GM23248 (cell line): ENCODE measurements at regions not wholly inside any gene's neighbourhood (a gene's known extent, or its start where the extent isn't known, plus 50 kb on each side); places are given as distances from the start of the nearest gene placed in this dataset.

Experiments
- DNase-seq: peaks from one replicate; pipeline ENCODE4 v3.0.0-alpha.2; 2015
- H2AFZ ChIP-seq: fragments of 200-600 bp; sonication (generic); 2 replicates; pipeline ENCODE4 v1.6.1; 2016; ENCODE audit warnings: antibody characterized with exemption
- H3F3A ChIP-seq: fragments of 200-600 bp; sonication (generic); 2 replicates; pipeline ENCODE4 v1.6.1; 2016; ENCODE audit warnings: mild to moderate bottlenecking, antibody characterized with exemption, mixed run types; ENCODE audit not compliant: insufficient read depth
- H3K27ac ChIP-seq: fragments of 200-600 bp; sonication (generic); 2 replicates; pipeline ENCODE4 v1.5.1; 2016; ENCODE audit warnings: mild to moderate bottlenecking
- H3K27me3 ChIP-seq: fragments of 200-600 bp; sonication (generic); replicated peaks from 2 replicates; pipeline ENCODE4 v1.6.1; 2016; ENCODE audit warnings: mild to moderate bottlenecking; ENCODE audit not compliant: insufficient read depth
- H3K36me3 ChIP-seq: fragments of 200-600 bp; sonication (generic); 2 replicates; pipeline ENCODE4 v1.6.1; 2016; ENCODE audit warnings: low read depth, mild to moderate bottlenecking
- H3K4me1 ChIP-seq: fragments of 200-600 bp; sonication (generic); 2 replicates; pipeline ENCODE4 v1.6.1; 2016; ENCODE audit warnings: mild to moderate bottlenecking; ENCODE audit not compliant: insufficient read depth
- H3K4me2 ChIP-seq: fragments of 200-600 bp; sonication (generic); one replicate; pipeline ENCODE4 v1.6.1; 2016; ENCODE audit warnings: mild to moderate bottlenecking; ENCODE audit not compliant: unreplicated experiment
- H3K4me3 ChIP-seq: fragments of 200-600 bp; sonication (generic); 2 replicates; pipeline ENCODE4 v1.5.1; 2016; ENCODE audit warnings: mild to moderate bottlenecking
- H3K79me2 ChIP-seq: fragments of 200-600 bp; sonication (generic); 2 replicates; pipeline ENCODE4 v1.6.1; 2016; ENCODE audit warnings: mild to moderate bottlenecking; ENCODE audit not compliant: insufficient read depth
- H3K9ac ChIP-seq: fragments of 200-600 bp; sonication (generic); 2 replicates; pipeline ENCODE4 v1.6.1; 2016; ENCODE audit warnings: mild to moderate bottlenecking
- H3K9me2 ChIP-seq: fragments of 200-600 bp; sonication (generic); 2 replicates; pipeline ENCODE4 v1.6.1; 2016; ENCODE audit warnings: mixed run types, mild to moderate bottlenecking, moderate library complexity; ENCODE audit not compliant: insufficient read depth
- H3K9me3 ChIP-seq: fragments of 200-600 bp; sonication (generic); one replicate; pipeline ENCODE4 v1.6.1; 2017; ENCODE audit warnings: low read depth
- H4K20me1 ChIP-seq: fragments of 200-600 bp; sonication (generic); 2 replicates; pipeline ENCODE4 v1.6.0; 2016; ENCODE audit not compliant: insufficient read depth
- EZH2 ChIP-seq: fragments of 200-600 bp; sonication (generic); IDR thresholded peaks from 2 replicates; pipeline ENCODE4 v1.6.1; 2018; ENCODE audit warnings: antibody characterized with exemption, mild to moderate bottlenecking; ENCODE audit not compliant: insufficient read depth, poor library complexity, severe bottlenecking
- EZH2phosphoT487 ChIP-seq: fragments of 200-600 bp; sonication (generic); IDR thresholded peaks from 2 replicates; pipeline ENCODE4 v1.6.1; 2018; ENCODE audit warnings: antibody characterized with exemption, moderate library complexity, mild to moderate bottlenecking, low read depth; ENCODE audit not compliant: insufficient read depth
- WGBS, 2 experiments: methylation state at CpG; one replicate each; pipeline ENCODE4 v1.1.6; 2015 to 2017; ENCODE audit warnings: low lambda C conversion rate in 2 of 2, low coverage in 1 of 2; ENCODE audit errors: missing lambda C conversion rate in 2 of 2; 5-methylcytosine and 5-hydroxymethylcytosine counted together
- in situ Hi-C: fragments of 300-500 bp; cut with MboI; formaldehyde crosslinking; loops from 2 replicates; pipeline ENCODE4 v1.15.0; 2020

- Histone ChIP-seq H3K4me1 (no peaks in the 10 kb centered on the region), H3K36me3 (no peaks in the 10 kb centered on the region), H3K4me3 (no peak overlapping the region), H3K4me2 (no peak overlapping the region), H3K27me3 (no peaks in the 10 kb centered on the region), H3K27ac (no peak overlapping the region), H3F3A (no peaks in the 10 kb centered on the region), H3K9ac (no peak overlapping the region), H4K20me1 (no peaks in the 10 kb centered on the region), H2AFZ (no peak overlapping the region), H3K79me2 (no peaks in the 10 kb centered on the region), H3K9me2 (no peaks in the 10 kb centered on the region), H3K9me3 (no peaks in the 10 kb centered on the region)
- TF ChIP-seq EZH2, result no peak
- TF ChIP-seq EZH2phosphoT487, result no peak
- in situ Hi-C loops, result no loop called here
- 32 to 34% methylated on average over 2 of the region's 2 CpGs for WGBS, 2 experiments
- no peak for DNase-seq
These were observed 52.2 kb upstream of the TOM1L1 start for GRCh38 chr17:54848368-54848987.

- no peak for DNase-seq
- TF ChIP-seq EZH2phosphoT487, result no peak
- TF ChIP-seq EZH2, result no peak
- no peaks in the 10 kb centered on the region for H3K9me2 ChIP-seq
- no peak overlapping the region for H3K9ac ChIP-seq
- no peak overlapping the region for H3K4me2 ChIP-seq
- H3K27me3 ChIP-seq, result no peaks in the 10 kb centered on the region
- no peaks in the 10 kb centered on the region for H3K36me3 ChIP-seq
- H3K9me3 ChIP-seq, result no peaks in the 10 kb centered on the region
- no peak overlapping the region for H3K4me3 ChIP-seq
- H3K4me1 ChIP-seq, result no peaks in the 10 kb centered on the region
- no peak overlapping the region for H2AFZ ChIP-seq
- H3F3A ChIP-seq, result no peaks in the 10 kb centered on the region
- H3K79me2 ChIP-seq, result no peaks in the 10 kb centered on the region
- 32 to 50% methylated on average over 6 of the region's 6 CpGs for WGBS, 2 experiments
- no peak overlapping the region for H3K27ac ChIP-seq
- no peaks in the 10 kb centered on the region for H4K20me1 ChIP-seq
- in situ Hi-C loops, result no loop called here
These were observed 51.0 kb upstream of the TOM1L1 start for GRCh38 chr17:54849660-54850059.
